Skeletal muscle tissue (tissue), 3 donors: ENCODE measurements at regions not wholly inside any gene's neighbourhood (a gene's known extent, or its start where the extent isn't known, plus 50 kb on each side); places are given as distances from the start of the nearest gene placed in this dataset.

ENCODE experiments used
- H3K27ac ChIP-seq: one replicate; pipeline ENCODE4 v1.7.0; 2013; ENCODE audit warnings: mild to moderate bottlenecking, low read depth, low read length, inconsistent platforms
- H3K27me3 ChIP-seq, 3 donors: one replicate each; pipeline ENCODE4 v1.7.0; 2013; ENCODE audit warnings: low read length in 3 of 3; ENCODE audit not compliant: control insufficient read depth in 3 of 3, insufficient read depth in 3 of 3
- H3K36me3 ChIP-seq, 3 donors: one replicate each; pipeline ENCODE4 v1.7.0; 2013; ENCODE audit warnings: low read length in 3 of 3; ENCODE audit not compliant: control insufficient read depth in 3 of 3, insufficient read depth in 3 of 3
- H3K4me1 ChIP-seq, 3 donors: one replicate each; pipeline ENCODE4 v1.7.0; 2013; ENCODE audit warnings: low read length in 3 of 3, mild to moderate bottlenecking in 3 of 3; ENCODE audit not compliant: control insufficient read depth in 3 of 3, insufficient read depth in 3 of 3
- H3K4me3 ChIP-seq, 3 donors: one replicate each; pipeline ENCODE4 v1.7.0; 2013; ENCODE audit warnings: low read length in 3 of 3
- H3K9ac ChIP-seq, 3 donors: one replicate each; pipeline ENCODE4 v1.7.0; 2013; ENCODE audit warnings: low read length in 3 of 3, mild to moderate bottlenecking in 3 of 3, moderate library complexity in 2 of 3, low read depth in 1 of 3
- H3K9me3 ChIP-seq, 3 donors: one replicate each; pipeline ENCODE4 v1.7.0; 2013; ENCODE audit warnings: low read length in 3 of 3; ENCODE audit not compliant: control insufficient read depth in 3 of 3
- donor health status: Osteomylitis.

DNA sequence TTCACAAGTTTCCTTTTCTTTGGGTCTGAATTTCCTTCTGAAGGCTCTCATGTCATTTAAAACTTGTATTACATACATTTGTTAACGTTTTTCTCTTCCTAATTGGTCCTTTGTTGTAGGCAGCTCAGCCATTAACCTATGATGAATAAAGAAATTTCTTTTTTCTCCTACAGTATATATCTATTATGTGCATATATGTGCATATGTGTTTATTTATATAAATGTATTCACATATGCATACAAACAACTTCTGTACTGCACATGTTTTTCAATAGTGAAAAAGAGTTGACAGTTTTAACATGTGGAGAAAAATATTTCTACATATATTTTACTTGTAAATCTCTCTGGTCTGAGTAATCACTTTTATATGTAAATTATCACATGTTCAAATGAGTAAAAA is 1674.9 kb upstream of the PCDH20 start:
- no peaks in the 10 kb centered on the region for H3K36me3 ChIP-seq
- H3K4me1 ChIP-seq, result no peaks in the 10 kb centered on the region
- H3K9ac ChIP-seq, result no peak overlapping the region
- no peak overlapping the region for H3K4me3 ChIP-seq
- H3K27me3 ChIP-seq, result no peaks in the 10 kb centered on the region
- H3K9me3 ChIP-seq, result no peaks in the 10 kb centered on the region
- no peak overlapping the region for H3K27ac ChIP-seq

DNA sequence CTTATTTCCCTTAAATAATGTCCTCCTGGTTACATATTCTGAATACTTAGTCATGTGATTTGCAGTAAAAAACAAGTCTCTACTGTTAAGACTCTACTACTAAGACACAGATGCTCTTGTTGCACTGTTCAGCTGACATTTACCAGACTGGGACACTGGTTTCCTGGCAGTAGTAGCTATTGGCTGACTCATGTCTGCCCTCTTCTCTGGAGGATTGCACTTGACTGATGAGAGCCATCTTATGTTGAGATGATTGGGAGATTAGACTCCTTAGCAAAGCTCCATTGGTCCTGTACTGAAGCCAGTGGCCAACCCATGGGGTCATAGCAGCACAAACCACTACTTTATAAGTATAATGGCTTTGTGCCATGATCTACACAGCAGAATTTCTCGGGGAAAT is 1672.6 kb upstream of the PCDH20 start:
- Histone ChIP-seq H3K4me3 (no peak overlapping the region), H3K27me3 (no peaks in the 10 kb centered on the region), H3K36me3 (no peaks in the 10 kb centered on the region), H3K27ac (no peak overlapping the region), H3K9me3 (no peaks in the 10 kb centered on the region), H3K9ac (no peak overlapping the region), H3K4me1 (no peaks in the 10 kb centered on the region)

DNA sequence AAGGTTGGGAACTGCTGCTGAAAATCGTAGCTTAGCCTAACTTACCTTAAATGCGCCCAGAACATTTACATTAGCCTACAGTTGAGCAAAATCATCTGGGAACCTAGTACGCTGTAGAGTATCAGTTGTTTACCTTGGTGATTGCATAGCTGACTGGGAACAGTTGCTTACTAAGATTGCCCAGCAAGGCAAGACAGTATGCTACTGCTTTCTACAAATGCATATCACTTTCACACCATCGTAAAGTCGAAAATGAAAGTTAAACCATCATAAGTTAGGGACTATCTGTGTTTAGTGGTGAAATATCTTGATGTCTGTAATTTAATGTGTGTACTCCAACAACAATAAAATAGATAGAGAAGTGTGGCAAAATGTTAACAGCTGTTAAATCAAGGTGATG is 1670.6 kb upstream of the PCDH20 start:
- Histone ChIP-seq H3K9me3 (no peaks in the 10 kb centered on the region), H3K27ac (no peak overlapping the region), H3K36me3 (no peaks in the 10 kb centered on the region), H3K4me1 (no peaks in the 10 kb centered on the region), H3K27me3 (no peaks in the 10 kb centered on the region), H3K9ac (no peak overlapping the region), H3K4me3 (no peak overlapping the region)

DNA sequence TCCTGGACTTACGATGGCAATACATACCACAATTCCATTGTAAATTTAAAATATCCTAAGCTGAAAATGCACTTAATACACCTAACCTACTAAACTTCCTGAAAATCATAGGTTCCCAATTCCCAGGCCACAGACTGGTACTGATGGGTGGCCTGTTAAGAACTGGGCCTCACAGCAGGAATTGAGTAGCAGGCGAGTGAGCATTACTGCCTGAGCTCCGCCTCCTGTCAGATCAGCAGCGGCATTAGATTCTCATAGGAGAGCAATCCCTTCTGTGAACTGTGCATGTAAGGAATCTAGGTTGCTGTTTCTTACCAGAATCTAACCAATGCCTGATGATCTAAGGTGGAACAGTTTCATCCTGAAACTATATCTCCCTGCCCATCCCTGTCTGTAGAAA is 1670.2 kb upstream of the PCDH20 start:
- Histone ChIP-seq H3K9ac (no peak overlapping the region), H3K27ac (no peak overlapping the region), H3K4me1 (no peaks in the 10 kb centered on the region), H3K9me3 (no peaks in the 10 kb centered on the region), H3K36me3 (no peaks in the 10 kb centered on the region), H3K27me3 (no peaks in the 10 kb centered on the region), H3K4me3 (no peak overlapping the region)

DNA sequence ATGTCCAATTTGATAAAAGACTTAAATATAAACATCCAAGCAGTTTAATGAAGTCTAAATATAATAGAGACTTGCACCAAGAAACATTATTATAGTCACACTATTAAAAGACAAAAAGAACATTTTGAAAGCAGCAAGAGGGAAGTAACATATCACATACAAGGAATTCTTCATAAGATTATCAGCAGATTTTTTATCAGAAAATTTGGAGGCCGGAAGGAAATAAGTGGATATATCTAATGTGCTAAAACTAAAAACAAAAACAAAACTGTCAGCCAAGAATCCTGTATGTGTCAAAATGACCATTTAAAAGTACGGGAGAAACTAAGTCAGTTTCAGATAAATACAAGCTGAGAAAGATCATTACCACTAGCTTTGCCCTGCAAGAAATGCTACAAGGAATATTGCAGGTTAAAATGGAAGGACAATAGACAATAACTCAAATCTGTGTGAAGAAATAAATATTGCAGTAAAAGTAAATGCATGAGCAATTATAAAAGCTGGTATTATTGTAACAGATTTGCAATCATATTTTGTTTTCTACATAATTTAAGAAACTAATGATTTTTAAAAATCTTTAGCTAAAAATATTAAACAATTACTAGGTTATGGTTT is 1665.9 kb upstream of the PCDH20 start:
- Histone ChIP-seq H3K27me3 (no peaks in the 10 kb centered on the region), H3K9me3 (peaks cover 0 to 3% (median 0%) of the 10 kb centered on the region in 3 donors), H3K4me1 (no peaks in the 10 kb centered on the region), H3K27ac (no peak overlapping the region), H3K4me3 (no peak overlapping the region), H3K9ac (no peak overlapping the region), H3K36me3 (no peaks in the 10 kb centered on the region)

DNA sequence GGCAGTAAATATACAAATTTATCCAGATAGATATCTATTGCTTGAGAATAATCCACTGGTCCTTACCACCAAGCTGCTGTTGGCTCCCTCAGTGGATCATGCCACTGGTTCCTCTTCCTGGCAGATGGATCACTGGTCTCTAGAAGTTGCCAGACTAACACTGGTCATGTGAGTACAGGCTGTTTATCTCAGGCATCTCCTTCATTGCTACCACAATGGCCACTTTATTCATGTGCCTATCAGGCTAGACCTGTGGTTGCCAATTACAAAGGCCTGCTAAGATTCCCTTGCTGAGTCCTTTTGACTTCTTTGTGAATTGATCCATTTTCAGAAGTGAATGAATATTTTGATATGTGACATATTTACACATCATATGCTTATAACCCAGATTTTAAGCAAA is 1659.5 kb upstream of the PCDH20 start:
- Histone ChIP-seq H3K4me3 (no peak overlapping the region), H3K27ac (no peak overlapping the region), H3K9ac (no peak overlapping the region), H3K9me3 (peaks cover 0 to under 1% (median 0%) of the 10 kb centered on the region in 3 donors), H3K36me3 (no peaks in the 10 kb centered on the region), H3K27me3 (no peaks in the 10 kb centered on the region), H3K4me1 (no peaks in the 10 kb centered on the region)

DNA sequence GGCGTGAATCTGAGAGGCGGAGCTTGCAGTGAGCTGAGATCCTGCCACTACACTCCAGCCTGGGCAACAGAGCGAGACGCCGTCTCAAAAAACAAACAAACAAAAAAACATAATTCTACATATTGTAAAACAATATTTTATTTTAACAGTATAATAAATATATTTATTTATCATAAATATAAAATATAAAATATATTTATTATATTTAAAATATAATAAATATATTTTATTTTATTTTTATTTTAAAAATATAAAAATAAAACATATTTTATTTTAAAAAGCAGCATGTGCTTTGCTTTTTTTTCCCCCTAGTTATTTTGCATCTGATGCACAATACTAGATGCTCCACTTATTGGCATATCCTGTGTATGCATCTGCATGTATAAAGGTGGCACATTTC is 1634.6 kb upstream of the PCDH20 start:
- H3K4me3 ChIP-seq, result no peak overlapping the region
- no peak overlapping the region for H3K27ac ChIP-seq
- no peaks in the 10 kb centered on the region for H3K9me3 ChIP-seq
- H3K36me3 ChIP-seq, result no peaks in the 10 kb centered on the region
- no peak overlapping the region for H3K9ac ChIP-seq
- H3K27me3 ChIP-seq, result no peaks in the 10 kb centered on the region
- H3K4me1 ChIP-seq, result no peaks in the 10 kb centered on the region

DNA sequence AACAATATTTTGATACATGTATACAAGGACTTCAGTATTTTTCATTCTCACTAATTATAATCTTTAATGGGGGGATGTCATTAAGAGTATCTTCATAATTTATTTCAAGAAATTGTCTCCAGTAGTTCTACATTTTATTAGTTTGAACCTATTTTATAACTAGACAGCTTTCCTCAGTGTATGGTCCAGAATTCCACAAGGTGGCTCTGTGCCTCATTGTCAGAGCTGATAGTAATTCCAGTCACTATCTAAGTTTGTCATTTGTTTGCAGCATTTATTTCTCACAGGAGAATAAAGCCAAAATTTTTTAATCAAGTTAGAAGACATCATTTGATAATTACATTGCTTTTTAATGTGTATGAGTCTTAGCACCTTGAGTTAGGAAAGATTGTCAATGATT is 1633.0 kb upstream of the PCDH20 start:
- Histone ChIP-seq H3K27me3 (no peaks in the 10 kb centered on the region), H3K36me3 (no peaks in the 10 kb centered on the region)

DNA sequence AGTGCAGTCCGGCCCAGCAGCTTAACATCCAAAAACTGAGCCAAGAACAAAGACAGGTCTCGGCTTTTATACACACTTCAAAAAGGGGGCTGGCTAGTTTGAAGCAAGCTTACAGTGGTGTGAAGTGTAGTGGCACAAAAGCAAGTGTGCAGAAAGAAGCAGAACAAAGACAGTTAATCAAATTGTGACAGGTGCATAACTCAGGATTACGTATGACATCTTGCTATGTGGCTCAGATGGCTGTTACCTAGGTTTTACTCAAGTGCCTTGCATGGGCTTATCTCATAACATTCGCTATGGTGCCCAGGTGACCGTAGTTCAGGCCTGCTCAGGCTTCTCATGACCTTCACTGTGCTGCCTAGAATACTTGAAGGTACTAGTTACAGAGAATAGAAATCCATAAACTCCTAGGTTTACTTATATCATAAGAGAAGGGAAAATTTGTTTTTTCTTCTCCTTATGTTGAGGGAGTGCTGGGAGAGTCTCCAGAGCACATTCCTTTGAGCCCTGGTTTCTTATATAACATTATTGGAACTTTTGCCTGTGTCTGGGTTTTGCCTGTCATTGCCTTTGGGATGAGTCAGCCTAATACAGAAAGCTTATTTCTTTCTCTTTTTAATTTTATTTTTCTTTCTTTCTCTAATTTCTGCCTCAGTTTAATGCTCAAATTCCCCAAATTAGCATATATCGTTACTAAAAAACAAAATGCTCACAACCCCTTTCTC is 1629.1 kb upstream of the PCDH20 start:
- Histone ChIP-seq H3K4me1 (no peaks in the 10 kb centered on the region), H3K27ac (no peak overlapping the region), H3K27me3 (no peaks in the 10 kb centered on the region), H3K36me3 (no peaks in the 10 kb centered on the region), H3K9ac (no peak overlapping the region), H3K4me3 (no peak overlapping the region), H3K9me3 (no peaks in the 10 kb centered on the region)

More for the DNA sequence above, 1633.0 kb upstream of the PCDH20 start:
- no peak overlapping the region for H3K9ac ChIP-seq
- H3K27ac ChIP-seq, result no peak overlapping the region
- no peak overlapping the region for H3K4me3 ChIP-seq
- H3K9me3 ChIP-seq, result no peaks in the 10 kb centered on the region
- no peaks in the 10 kb centered on the region for H3K4me1 ChIP-seq

DNA sequence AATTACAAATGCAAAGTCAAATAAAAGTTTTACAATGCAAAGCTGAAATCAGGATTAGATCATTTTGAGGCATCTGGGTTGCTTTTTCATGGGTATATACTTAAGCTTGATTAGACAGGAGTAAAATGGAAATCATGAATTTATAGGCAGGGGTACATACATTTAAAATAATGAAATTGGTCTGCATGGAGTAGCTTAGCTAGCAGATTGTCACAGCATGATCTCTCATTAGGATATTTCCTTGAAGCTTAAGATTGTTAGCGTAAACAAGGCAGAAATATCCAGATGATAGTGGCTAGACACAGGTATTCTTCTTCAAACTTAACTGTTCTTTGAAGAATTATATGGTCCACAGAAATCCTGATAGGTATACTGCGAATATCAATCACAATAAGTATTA is 1627.0 kb upstream of the PCDH20 start:
- no peak overlapping the region for H3K27ac ChIP-seq
- H3K4me1 ChIP-seq, result no peaks in the 10 kb centered on the region
- no peaks in the 10 kb centered on the region for H3K27me3 ChIP-seq
- H3K9ac ChIP-seq, result no peak overlapping the region
- no peak overlapping the region for H3K4me3 ChIP-seq
- H3K36me3 ChIP-seq, result no peaks in the 10 kb centered on the region
- H3K9me3 ChIP-seq, result no peaks in the 10 kb centered on the region
